DND-41 (cell line): ENCODE measurements at regions not wholly inside any gene's neighbourhood (a gene's known extent, or its start where the extent isn't known, plus 50 kb on each side); places are given as distances from the start of the nearest gene placed in this dataset.
"Not testable (repeated sequence)": the region's sequence is repeated elsewhere in the genome, so short reads cannot be mapped to it uniquely, and the experiment has no call there.

Experiments used
- ATAC-seq: fragments of 200-7000 bp; cut with Tn5 transposase; 3 replicates; pipeline ENCODE4 v1.9.1; 2021; ENCODE audit warnings: low read depth; ENCODE audit not compliant: insufficient read depth
- DNase-seq: peaks from one replicate; pipeline ENCODE4 v3.0.0-alpha.2; 2020
- H2AFZ ChIP-seq: 2 replicates; pipeline ENCODE4 v1.6.0; 2012; ENCODE audit warnings: low read depth, low read length
- H3K27ac ChIP-seq: 2 replicates; pipeline ENCODE4 v1.5.1; 2012; ENCODE audit warnings: low read length, inconsistent platforms
- H3K27me3 ChIP-seq: fragments of 200-600 bp; sonication (generic); 2 replicates; pipeline ENCODE4 v1.6.0; 2012; ENCODE audit warnings: low read length, mild to moderate bottlenecking, inconsistent platforms; ENCODE audit not compliant: insufficient read depth, poor library complexity
- H3K36me3 ChIP-seq: 2 replicates; pipeline ENCODE4 v1.5.1; 2012; ENCODE audit warnings: low read length, inconsistent platforms; ENCODE audit not compliant: insufficient read depth
- H3K4me1 ChIP-seq: 2 replicates; pipeline ENCODE4 v1.5.1; 2012; ENCODE audit warnings: mild to moderate bottlenecking, low read length; ENCODE audit not compliant: insufficient read depth
- H3K4me2 ChIP-seq: 2 replicates; pipeline ENCODE4 v1.6.0; 2012; ENCODE audit warnings: mild to moderate bottlenecking, moderate library complexity, low read length, inconsistent platforms; ENCODE audit not compliant: insufficient read depth
- H3K4me3 ChIP-seq, 2 experiments: fragments of 200-600 bp in 1 of 2; shearing (Covaris generic) in 1 of 2; 2 replicates each; pipeline ENCODE4 v1.5.1; 2012 to 2016; ENCODE audit warnings: inconsistent platforms in 2 of 2, low read length in 2 of 2, mild to moderate bottlenecking in 2 of 2, low read depth in 1 of 2, moderate library complexity in 1 of 2
- H3K79me2 ChIP-seq: 2 replicates; pipeline ENCODE4 v1.6.0; 2012; ENCODE audit warnings: low read length, inconsistent platforms; ENCODE audit not compliant: insufficient read depth
- H3K9ac ChIP-seq: 2 replicates; pipeline ENCODE4 v1.6.0; 2012; ENCODE audit warnings: low read depth, mild to moderate bottlenecking, inconsistent platforms, low read length, moderate library complexity
- H3K9me3 ChIP-seq: 2 replicates; pipeline ENCODE4 v1.5.1; 2012; ENCODE audit warnings: low read length, moderate library complexity, mild to moderate bottlenecking, inconsistent platforms; ENCODE audit not compliant: insufficient read depth, severe bottlenecking
- H4K20me1 ChIP-seq: 2 replicates; pipeline ENCODE4 v1.6.0; 2012; ENCODE audit warnings: low read length; ENCODE audit not compliant: insufficient read depth
- EZH2 ChIP-seq: IDR thresholded peaks from 3 replicates; pipeline ENCODE4 v1.6.1; 2012; ENCODE audit warnings: borderline replicate concordance, low read depth, mild to moderate bottlenecking, moderate library complexity, low read length, inconsistent platforms; ENCODE audit not compliant: severe bottlenecking
- TF ChIP-seq, protein P1 (sequence below): IDR thresholded peaks from 2 replicates; pipeline ENCODE4 v1.5.1; 2012; ENCODE audit warnings: borderline replicate concordance, low read length, moderate library complexity, mild to moderate bottlenecking; ENCODE audit not compliant: poor library complexity, severe bottlenecking; ENCODE audit errors: extremely low read depth

DNA sequence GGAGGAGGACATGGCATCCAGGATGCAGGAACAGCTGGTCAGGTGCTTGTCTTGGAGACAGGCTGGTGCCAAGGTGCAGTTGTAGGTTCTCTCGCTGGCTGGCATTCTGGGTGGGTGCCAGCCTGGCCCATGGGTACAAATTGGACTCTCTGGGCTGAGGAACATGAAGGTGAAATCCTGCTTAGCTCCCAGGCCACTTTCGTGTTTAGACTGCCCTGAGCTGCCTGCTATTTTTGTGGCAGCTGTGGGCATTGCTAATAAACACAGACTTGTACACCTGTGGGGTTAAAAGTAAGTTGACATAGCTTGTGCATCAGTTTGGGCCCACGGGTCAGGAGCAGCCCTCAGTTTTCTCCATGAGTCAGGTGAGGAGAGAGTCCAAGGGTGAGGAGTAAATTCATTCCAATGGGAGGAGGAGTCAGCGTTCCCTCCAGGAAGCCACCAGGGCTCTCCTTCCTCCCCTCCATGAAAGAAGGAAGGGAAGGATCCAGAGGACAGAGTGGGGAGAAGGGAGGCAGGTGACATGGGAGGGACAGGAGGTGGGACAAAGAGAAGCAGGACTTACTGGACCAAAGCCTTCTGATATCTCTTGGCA, 380.0 kb downstream of the GLRX3 start:
- Histone ChIP-seq H3K79me2 (no peaks in the 10 kb centered on the region), H3K4me1 (no peaks in the 10 kb centered on the region), H3K27ac (no peak overlapping the region), H3K9me3 (peaks cover 8% of the 10 kb centered on the region), H3K36me3 (no peaks in the 10 kb centered on the region), H2AFZ (no peak overlapping the region), H3K4me3 (no peak overlapping the region), H3K4me2 (no peak overlapping the region), H3K27me3 (no peaks in the 10 kb centered on the region), H4K20me1 (no peaks in the 10 kb centered on the region), H3K9ac (no peak overlapping the region)
- TF ChIP-seq, protein P1, sequence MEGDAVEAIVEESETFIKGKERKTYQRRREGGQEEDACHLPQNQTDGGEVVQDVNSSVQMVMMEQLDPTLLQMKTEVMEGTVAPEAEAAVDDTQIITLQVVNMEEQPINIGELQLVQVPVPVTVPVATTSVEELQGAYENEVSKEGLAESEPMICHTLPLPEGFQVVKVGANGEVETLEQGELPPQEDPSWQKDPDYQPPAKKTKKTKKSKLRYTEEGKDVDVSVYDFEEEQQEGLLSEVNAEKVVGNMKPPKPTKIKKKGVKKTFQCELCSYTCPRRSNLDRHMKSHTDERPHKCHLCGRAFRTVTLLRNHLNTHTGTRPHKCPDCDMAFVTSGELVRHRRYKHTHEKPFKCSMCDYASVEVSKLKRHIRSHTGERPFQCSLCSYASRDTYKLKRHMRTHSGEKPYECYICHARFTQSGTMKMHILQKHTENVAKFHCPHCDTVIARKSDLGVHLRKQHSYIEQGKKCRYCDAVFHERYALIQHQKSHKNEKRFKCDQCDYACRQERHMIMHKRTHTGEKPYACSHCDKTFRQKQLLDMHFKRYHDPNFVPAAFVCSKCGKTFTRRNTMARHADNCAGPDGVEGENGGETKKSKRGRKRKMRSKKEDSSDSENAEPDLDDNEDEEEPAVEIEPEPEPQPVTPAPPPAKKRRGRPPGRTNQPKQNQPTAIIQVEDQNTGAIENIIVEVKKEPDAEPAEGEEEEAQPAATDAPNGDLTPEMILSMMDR: no peak
- TF ChIP-seq EZH2: no peak
- ATAC-seq: no peak
- no peak for DNase-seq

DNA sequence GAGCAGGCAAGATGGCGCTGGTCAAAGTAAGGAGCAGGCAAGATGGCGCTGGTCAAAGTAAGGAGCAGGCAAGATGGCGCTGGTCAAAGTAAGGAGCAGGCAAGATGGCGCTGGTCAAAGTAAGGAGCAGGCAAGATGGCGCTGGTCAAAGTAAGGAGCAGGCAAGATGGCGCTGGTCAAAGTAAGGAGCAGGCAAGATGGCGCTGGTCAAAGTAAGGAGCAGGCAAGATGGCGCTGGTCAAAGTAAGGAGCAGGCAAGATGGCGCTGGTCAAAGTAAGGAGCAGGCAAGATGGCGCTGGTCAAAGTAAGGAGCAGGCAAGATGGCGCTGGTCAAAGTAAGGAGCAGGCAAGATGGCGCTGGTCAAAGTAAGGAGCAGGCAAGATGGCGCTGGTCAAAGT, 382.7 kb downstream of the GLRX3 start:
- H3K4me3 ChIP-seq, H3K4me2 ChIP-seq, H2AFZ ChIP-seq, DNase-seq, H3K36me3 ChIP-seq, H3K9me3 ChIP-seq, H3K4me1 ChIP-seq, H3K27me3 ChIP-seq, H3K9ac ChIP-seq, ATAC-seq, H3K27ac ChIP-seq, H3K79me2 ChIP-seq, H4K20me1 ChIP-seq: not testable (repeated sequence)

DNA sequence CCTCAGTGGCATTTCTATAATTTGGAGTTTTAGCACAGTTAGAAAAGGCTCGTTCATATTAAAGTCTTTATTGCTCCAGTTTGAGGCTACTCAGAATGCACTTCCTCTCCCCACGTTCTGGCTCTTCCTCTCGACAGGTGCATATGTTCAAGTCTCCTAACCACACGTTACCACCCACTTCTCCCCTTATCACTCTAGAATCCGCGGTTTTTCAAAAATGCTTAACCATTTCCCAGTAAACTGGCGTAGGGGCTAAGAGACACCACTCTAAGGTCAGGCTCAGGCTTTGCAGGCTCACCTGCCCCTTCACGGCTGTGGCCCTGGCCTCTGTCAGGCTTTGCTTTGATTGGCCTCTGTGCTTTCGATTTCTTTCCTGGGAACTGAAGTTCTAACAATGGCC, 383.6 kb downstream of the GLRX3 start:
- TF ChIP-seq EZH2: no peak
- TF ChIP-seq, protein P1: no peak
- no peak overlapping the region for H2AFZ ChIP-seq
- DNase-seq: no peak
- H3K9me3 ChIP-seq: peaks cover 8% of the 10 kb centered on the region
- no peaks in the 10 kb centered on the region for H4K20me1 ChIP-seq
- H3K4me3 ChIP-seq: no peak overlapping the region
- H3K79me2 ChIP-seq: no peaks in the 10 kb centered on the region
- ATAC-seq: no peak
- H3K9ac ChIP-seq: no peak overlapping the region
- H3K27me3 ChIP-seq: no peaks in the 10 kb centered on the region
- no peak overlapping the region for H3K4me2 ChIP-seq
- H3K36me3 ChIP-seq: no peaks in the 10 kb centered on the region
- no peak overlapping the region for H3K27ac ChIP-seq
- no peaks in the 10 kb centered on the region for H3K4me1 ChIP-seq

DNA sequence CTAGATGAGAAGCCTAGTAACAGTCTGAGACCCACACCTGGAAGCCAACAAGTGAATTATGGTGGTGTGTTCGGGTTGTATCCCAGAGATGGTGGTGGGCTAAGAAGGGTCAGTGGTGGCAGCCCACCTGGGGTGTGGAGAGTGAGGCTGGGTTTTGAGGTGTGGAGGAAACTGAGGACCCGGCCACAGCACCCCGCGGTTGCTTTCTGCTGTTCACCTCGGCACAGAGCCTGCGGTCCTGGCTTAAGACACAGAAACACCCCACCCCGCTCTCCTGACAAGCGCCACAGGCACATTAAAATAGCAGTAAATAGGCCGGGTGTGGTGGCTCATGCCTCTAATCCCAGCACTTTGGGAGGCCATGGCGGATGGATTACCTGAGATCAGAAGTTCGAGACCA, 395.1 kb downstream of the GLRX3 start:
- Histone ChIP-seq H3K79me2 (no peaks in the 10 kb centered on the region), H3K27ac (no peak overlapping the region), H3K4me2 (no peak overlapping the region), H3K9ac (no peak overlapping the region), H4K20me1 (no peaks in the 10 kb centered on the region), H3K4me1 (no peaks in the 10 kb centered on the region), H2AFZ (no peak overlapping the region), H3K9me3 (no peaks in the 10 kb centered on the region), H3K4me3 (no peak overlapping the region), H3K27me3 (no peaks in the 10 kb centered on the region), H3K36me3 (no peaks in the 10 kb centered on the region)
- no peak for DNase-seq
- no peak for ATAC-seq
- TF ChIP-seq, protein P1: no peak
- no peak for TF ChIP-seq EZH2
